Stimulated activated CD4-positive, alpha-beta T cell treated with anti-CD3 and anti-CD28 coated beads, Interleukin-4, amount 100 ng/mL, for 4 hours (primary cell): ENCODE measurements at regions not wholly inside any gene's neighbourhood (a gene's known extent, or its start where the extent isn't known, plus 50 kb on each side); places are given as distances from the start of the nearest gene placed in this dataset.
"Not testable (repeated sequence)": the region's sequence is repeated elsewhere in the genome, so short reads cannot be mapped to it uniquely, and the experiment has no call there.

Experiments used
- DNase-seq, 2 experiments: peaks; one replicate each; pipeline ENCODE4 v3.0.0-alpha.2; 2020

GRCh38 chr22:49694462-49695260, 133.0 kb downstream of the BRD1 start:
- no peak for DNase-seq

- no peak for DNase-seq
Measured at GRCh38 chr22:49693848-49694247, 133.8 kb downstream of the BRD1 start.

- no peak for DNase-seq
Measured at GRCh38 chr22:49693416-49693815, 134.3 kb downstream of the BRD1 start.

- no peak for DNase-seq
Measured at GRCh38 chr22:49692499-49693225, 135.0 kb downstream of the BRD1 start.

GRCh38 chr22:49691256-49691655, 136.4 kb downstream of the BRD1 start:
- no peak for DNase-seq

- DNase-seq: no peak
Measured at GRCh38 chr22:49690454-49690853, 137.2 kb downstream of the BRD1 start.

- no peak for DNase-seq
Measured at GRCh38 chr22:49689858-49690257, 137.8 kb downstream of the BRD1 start.

- no peak for DNase-seq
Measured at GRCh38 chr22:49689255-49689770, 138.4 kb downstream of the BRD1 start.

GRCh38 chr22:49688516-49689254, 139.0 kb downstream of the BRD1 start:
- DNase-seq: no peak

GRCh38 chr22:49687786-49688515, 139.7 kb downstream of the BRD1 start:
- no peak for DNase-seq

- no peak for DNase-seq
Measured at GRCh38 chr22:49687333-49687732, 140.3 kb downstream of the BRD1 start.

- no peak for DNase-seq
Measured at GRCh38 chr22:49686495-49687219, 141.0 kb downstream of the BRD1 start.

- no peak for DNase-seq
Measured at GRCh38 chr22:49685686-49686085, 142.0 kb downstream of the BRD1 start.

GRCh38 chr22:49685116-49685515, 142.6 kb downstream of the BRD1 start:
- DNase-seq: no peak

GRCh38 chr22:49683032-49683431, 144.6 kb downstream of the BRD1 start:
- no peak for DNase-seq

GRCh38 chr22:49680819-49681218, 146.9 kb downstream of the BRD1 start:
- DNase-seq: not testable (repeated sequence)

- DNase-seq: no peak
Measured at GRCh38 chr22:49678842-49679170, 148.9 kb downstream of the BRD1 start.

- DNase-seq: no peak
Measured at GRCh38 chr22:49678137-49678841, 149.4 kb downstream of the BRD1 start.

- no peak for DNase-seq
Measured at GRCh38 chr22:49677495-49677889, 150.2 kb downstream of the BRD1 start.

GRCh38 chr22:49676783-49677494, 150.7 kb downstream of the BRD1 start:
- DNase-seq: no peak

GRCh38 chr22:49676230-49676629, 151.4 kb downstream of the BRD1 start:
- DNase-seq: no peak
